ENCODE measurements at regions not wholly inside any gene's neighbourhood (a gene's known extent, or its start where the extent isn't known, plus 50 kb on each side); places are given as distances from the start of the nearest gene placed in this dataset.
"Not testable (repeated sequence)": the region's sequence is repeated elsewhere in the genome, so short reads cannot be mapped to it uniquely, and the experiment has no call there.

DNA sequence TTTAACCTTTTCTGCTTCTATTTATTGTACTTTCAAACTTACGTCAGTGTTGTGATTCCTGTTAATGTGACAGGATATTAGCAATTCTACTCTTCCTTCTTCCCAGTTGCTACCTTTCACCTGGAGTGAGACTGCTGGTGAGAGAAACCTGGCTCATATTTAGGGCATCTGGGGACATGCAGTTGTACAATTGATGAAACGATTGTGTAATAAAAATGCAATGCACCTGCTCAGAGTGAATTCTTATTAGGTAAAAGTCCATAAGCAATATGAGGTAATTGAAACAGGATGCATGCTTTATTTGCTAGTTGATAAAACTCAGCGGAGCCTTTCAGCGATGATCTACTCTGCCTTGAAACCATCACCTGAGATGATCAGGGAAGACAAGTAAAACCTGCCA, 116.1 kb upstream of the FBXO33 start:
- TF ChIP-seq, protein P1, sequence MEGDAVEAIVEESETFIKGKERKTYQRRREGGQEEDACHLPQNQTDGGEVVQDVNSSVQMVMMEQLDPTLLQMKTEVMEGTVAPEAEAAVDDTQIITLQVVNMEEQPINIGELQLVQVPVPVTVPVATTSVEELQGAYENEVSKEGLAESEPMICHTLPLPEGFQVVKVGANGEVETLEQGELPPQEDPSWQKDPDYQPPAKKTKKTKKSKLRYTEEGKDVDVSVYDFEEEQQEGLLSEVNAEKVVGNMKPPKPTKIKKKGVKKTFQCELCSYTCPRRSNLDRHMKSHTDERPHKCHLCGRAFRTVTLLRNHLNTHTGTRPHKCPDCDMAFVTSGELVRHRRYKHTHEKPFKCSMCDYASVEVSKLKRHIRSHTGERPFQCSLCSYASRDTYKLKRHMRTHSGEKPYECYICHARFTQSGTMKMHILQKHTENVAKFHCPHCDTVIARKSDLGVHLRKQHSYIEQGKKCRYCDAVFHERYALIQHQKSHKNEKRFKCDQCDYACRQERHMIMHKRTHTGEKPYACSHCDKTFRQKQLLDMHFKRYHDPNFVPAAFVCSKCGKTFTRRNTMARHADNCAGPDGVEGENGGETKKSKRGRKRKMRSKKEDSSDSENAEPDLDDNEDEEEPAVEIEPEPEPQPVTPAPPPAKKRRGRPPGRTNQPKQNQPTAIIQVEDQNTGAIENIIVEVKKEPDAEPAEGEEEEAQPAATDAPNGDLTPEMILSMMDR (IDR thresholded peaks at IDR 0.05) = no peak
- TF ChIP-seq POLR2A (IDR thresholded peaks at IDR 0.05) = no peak
- H3K36me3 ChIP-seq = no peaks in the 10 kb centered on the region
- no peak overlapping the region for H3K4me3 ChIP-seq
- no peak for DNase-seq
- H3K9me3 ChIP-seq = peaks cover 0 to 22% (median 5%) of the 10 kb centered on the region in 12 donors
- no peaks in the 10 kb centered on the region for H3K27me3 ChIP-seq
- no peak overlapping the region for H3K27ac ChIP-seq
- H3K4me1 ChIP-seq = no peaks in the 10 kb centered on the region
- no peak for ATAC-seq
- intact Hi-C loops (cut with DNase I) = no loop called here
- 78 to 83% (median 82%) methylated on average over 4 of the region's 4 CpGs for WGBS, 4 donors

DNA sequence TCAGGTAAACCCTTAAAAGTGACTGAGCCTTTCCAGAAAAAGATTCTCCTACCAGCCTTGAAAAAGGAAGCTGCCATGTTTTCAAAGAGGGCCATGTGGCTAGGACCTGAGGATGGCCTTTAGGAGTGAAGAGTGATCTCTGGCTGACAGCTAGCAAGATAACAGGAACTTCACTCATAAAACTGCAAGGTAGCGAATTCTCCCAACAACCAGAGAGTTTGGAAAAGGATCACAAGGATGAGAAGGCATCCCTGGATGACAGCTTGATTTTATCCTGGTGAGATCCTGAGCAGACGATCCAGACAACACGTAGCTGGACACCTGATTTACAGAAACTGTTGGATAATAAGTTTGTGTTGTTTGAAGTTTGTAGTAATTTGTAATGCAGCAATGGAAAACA, 115.6 kb upstream of the FBXO33 start:
- Histone ChIP-seq H3K27me3 (no peaks in the 10 kb centered on the region), H3K9me3 (peaks cover 0 to 25% (median 10%) of the 10 kb centered on the region in 12 donors), H3K36me3 (no peaks in the 10 kb centered on the region), H3K4me1 (no peaks in the 10 kb centered on the region), H3K4me3 (no peak overlapping the region), H3K27ac (no peak overlapping the region)
- TF ChIP-seq, protein P1 (IDR thresholded peaks at IDR 0.05) = no peak
- no peak for TF ChIP-seq POLR2A (IDR thresholded peaks at IDR 0.05)
- no peak for DNase-seq
- 38 to 53% (median 51%) methylated on average over 3 of the region's 3 CpGs for WGBS, 4 donors
- intact Hi-C loops (cut with DNase I) = no loop called here
- ATAC-seq = no peak

DNA sequence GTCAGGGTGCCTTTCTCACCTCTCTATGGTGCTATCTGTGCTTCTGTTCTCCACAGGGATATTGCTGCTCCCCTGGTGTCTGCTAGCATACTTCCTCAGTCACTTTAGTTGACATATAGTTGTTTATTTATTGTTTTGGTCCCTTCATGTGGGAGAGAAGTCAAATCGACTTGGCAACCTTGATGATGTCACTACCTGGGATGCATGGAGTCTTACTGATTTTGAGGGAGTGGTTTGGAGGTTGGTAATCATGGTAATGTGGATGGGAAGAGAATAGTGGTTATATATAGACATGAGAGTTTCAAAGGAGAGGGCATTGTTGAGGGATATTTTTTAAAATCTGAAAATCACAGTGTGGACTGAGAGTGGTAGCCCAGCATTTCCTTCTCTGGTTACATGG, 73.6 kb upstream of the FBXO33 start:
- Histone ChIP-seq H3K9me3 (peaks cover 0 to 32% (median 3%) of the 10 kb centered on the region in 12 donors), H3K27me3 (no peaks in the 10 kb centered on the region), H3K4me3 (no peak overlapping the region), H3K27ac (no peak overlapping the region), H3K4me1 (no peaks in the 10 kb centered on the region), H3K36me3 (no peaks in the 10 kb centered on the region)
- no peak for TF ChIP-seq POLR2A (IDR thresholded peaks at IDR 0.05)
- intact Hi-C loops (cut with DNase I) = no loop called here
- DNase-seq (no peak), ATAC-seq (no peak)
- 38 to 62% (median 58%) methylated on average over 1 of the region's 1 CpG for WGBS, 4 donors

DNA sequence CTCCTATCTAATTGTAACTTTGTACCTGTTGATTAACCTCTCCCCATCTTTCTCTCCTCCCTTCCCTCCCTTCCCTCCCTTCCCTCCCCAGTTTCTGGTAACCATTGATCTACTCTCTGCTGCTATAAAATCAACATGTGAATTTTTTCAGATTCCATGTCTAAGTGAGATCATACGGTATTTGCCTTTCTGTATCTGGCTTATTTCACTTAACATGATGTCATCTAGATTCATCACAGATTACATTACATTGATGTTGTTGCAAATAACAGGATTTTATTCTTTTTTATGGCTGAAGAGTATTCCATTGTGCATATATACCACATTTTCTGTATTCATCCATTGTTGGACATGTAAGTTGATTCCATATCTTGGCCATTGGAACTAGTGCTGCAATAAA, 68.0 kb upstream of the FBXO33 start:
- H3K9me3 ChIP-seq = no peaks in the 10 kb centered on the region
- intact Hi-C loops (cut with DNase I) = no loop called here
- H3K27me3 ChIP-seq = no peaks in the 10 kb centered on the region
- H3K4me3 ChIP-seq = no peak overlapping the region
- no peaks in the 10 kb centered on the region for H3K4me1 ChIP-seq
- H3K27ac ChIP-seq = no peak overlapping the region
- H3K36me3 ChIP-seq = no peaks in the 10 kb centered on the region
- ATAC-seq = no peak
- WGBS, 4 donors = 71 to 85% (median 81%) methylated on average over 1 of the region's 1 CpG
- no peak for DNase-seq
- TF ChIP-seq, protein P1 (IDR thresholded peaks at IDR 0.05) = no peak
- no peak for TF ChIP-seq POLR2A (IDR thresholded peaks at IDR 0.05)

DNA sequence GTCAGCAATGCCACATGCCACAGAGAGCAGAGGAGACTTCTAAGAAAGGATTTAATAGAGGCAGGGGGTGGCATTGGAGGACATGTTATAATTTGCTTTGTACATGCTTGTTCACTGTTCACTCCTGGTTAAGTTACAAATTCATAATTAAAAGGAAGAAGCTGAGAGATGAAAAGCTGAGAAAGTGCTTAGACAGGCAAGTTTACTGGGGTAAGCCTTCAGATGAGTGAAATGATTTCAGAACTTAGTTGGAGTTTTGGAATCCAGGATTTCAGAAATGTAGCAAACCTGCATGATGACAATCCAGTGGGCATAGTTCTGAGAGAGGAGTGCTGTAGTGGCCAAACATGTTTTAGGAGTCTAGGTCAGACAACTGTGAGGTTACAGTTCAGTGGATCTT, 67.3 kb upstream of the FBXO33 start:
- no peak for ATAC-seq
- TF ChIP-seq, protein P1 (IDR thresholded peaks at IDR 0.05) = no peak
- TF ChIP-seq POLR2A (IDR thresholded peaks at IDR 0.05) = no peak
- no peak for DNase-seq
- H3K9me3 ChIP-seq = no peaks in the 10 kb centered on the region
- no peak overlapping the region for H3K27ac ChIP-seq
- no peak overlapping the region for H3K4me3 ChIP-seq
- H3K4me1 ChIP-seq = no peaks in the 10 kb centered on the region
- no peaks in the 10 kb centered on the region for H3K27me3 ChIP-seq
- H3K36me3 ChIP-seq = no peaks in the 10 kb centered on the region
- intact Hi-C loops (cut with DNase I) = no loop called here

DNA sequence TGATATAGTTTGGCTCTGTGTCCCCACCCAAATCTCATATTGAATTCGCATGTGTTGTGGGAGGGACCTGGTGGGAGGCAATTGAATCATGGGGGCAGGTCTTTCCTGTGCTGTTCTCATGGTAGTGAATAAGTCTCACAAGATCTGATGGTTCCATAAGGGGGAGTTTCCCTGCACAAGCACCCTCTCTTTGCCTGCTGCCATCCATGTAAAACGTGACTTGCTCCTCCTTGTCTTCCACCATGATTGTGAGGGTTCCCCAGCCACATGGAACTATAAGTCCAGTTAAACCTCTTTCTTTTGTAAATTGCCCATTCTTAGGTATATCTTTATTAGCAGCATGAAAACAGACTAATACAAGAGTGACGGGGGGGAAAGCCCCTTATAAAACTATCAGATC, 65.4 kb upstream of the FBXO33 start:
- H3K36me3 ChIP-seq; H3K4me1 ChIP-seq; ATAC-seq; H3K4me3 ChIP-seq; H3K27ac ChIP-seq; H3K27me3 ChIP-seq; DNase-seq; H3K9me3 ChIP-seq; intact Hi-C loops (cut with DNase I): not testable (repeated sequence)
- WGBS, 4 donors = 84 to 94% (median 88%) methylated on average over 3 of the region's 3 CpGs
